Sigmoid colon (tissue), 6 donors: ENCODE measurements at regions not wholly inside any gene's neighbourhood (a gene's known extent, or its start where the extent isn't known, plus 50 kb on each side); places are given as distances from the start of the nearest gene placed in this dataset.

Experiments
- DNase-seq: peaks from one replicate; pipeline ENCODE4 v3.0.0-alpha.2; 2019
- H3K27ac ChIP-seq, 4 donors: fragments of 200-600 bp; sonication (generic); one replicate each; pipeline ENCODE4 v1.5.1; 2016 to 2019; ENCODE audit warnings: mild to moderate bottlenecking in 1 of 4
- H3K27me3 ChIP-seq, 3 donors: fragments of 200-600 bp; sonication (generic); one replicate each; pipeline ENCODE4 v1.5.1; 2019; ENCODE audit warnings: mild to moderate bottlenecking in 1 of 3
- H3K36me3 ChIP-seq, 4 donors: fragments of 200-600 bp; sonication (generic); one replicate each; pipeline ENCODE4 v1.5.1; 2016 to 2019
- H3K4me1 ChIP-seq, 4 donors: fragments of 200-600 bp; sonication (generic); one replicate each; pipeline ENCODE4 v1.5.1; 2017 to 2019
- H3K4me3 ChIP-seq, 4 donors: fragments of 200-600 bp; sonication (generic); one replicate each; pipeline ENCODE4 v1.5.1; 2017 to 2019; ENCODE audit warnings: mild to moderate bottlenecking in 2 of 4, moderate library complexity in 1 of 4
- H3K9me3 ChIP-seq, 4 donors: fragments of 200-600 bp in 3 of 4; sonication (generic) in 3 of 4; one replicate each; pipeline versions ENCODE4 v1.5.1 to v1.6.1; 2013 to 2019
- CTCF ChIP-seq, 4 experiments: fragments of 450-650 bp in 3 of 4; fragments of 200-600 bp in 1 of 4; IDR thresholded peaks; one replicate each; pipeline ENCODE4 v1.5.1; 2016 to 2019; ENCODE audit warnings: antibody characterized with exemption in 4 of 4, mild to moderate bottlenecking in 3 of 4, moderate library complexity in 2 of 4
- EP300 ChIP-seq, 4 donors: sonication (generic); formaldehyde crosslinking; IDR thresholded peaks; one replicate each; pipeline ENCODE4 v1.6.1; 2017; ENCODE audit warnings: antibody characterized with exemption in 4 of 4
- POLR2A ChIP-seq, 2 donors: fragments of 450-650 bp; IDR thresholded peaks; one replicate each; pipeline ENCODE4 v1.6.1; 2016; ENCODE audit warnings: antibody characterized with exemption in 2 of 2, mild to moderate bottlenecking in 2 of 2, moderate library complexity in 2 of 2
- POLR2AphosphoS5 ChIP-seq, 4 donors: sonication (generic); formaldehyde crosslinking; IDR thresholded peaks; one replicate each; pipeline ENCODE4 v1.6.1; 2017; ENCODE audit warnings: antibody characterized with exemption in 4 of 4
- WGBS, 2 donors: extraction: QIAGEN DNeasy Blood & Tissue Kit; methylation state at CpG; one replicate each; pipeline ENCODE4 v1.1.7; 2013; 5-methylcytosine and 5-hydroxymethylcytosine counted together
- intact Hi-C: fragments of 100-400 bp; cut with DNase I; formaldehyde crosslinking; loops from one replicate; pipeline ENCODE4 v1.15.1; 2023
- donor health status: healthy with polysubstance abuse.
- donor health status: healthy.

GRCh38 chr9:120009856-120010255 lies 570.1 kb downstream of the CDK5RAP2 start:
- Histone ChIP-seq H3K4me3 (no peak overlapping the region), H3K27ac (no peak overlapping the region), H3K9me3 (no peaks in the 10 kb centered on the region), H3K4me1 (no peaks in the 10 kb centered on the region), H3K27me3 (peaks cover 0 to 3% (median 0%) of the 10 kb centered on the region in 3 donors), H3K36me3 (no peaks in the 10 kb centered on the region)
- TF ChIP-seq CTCF (IDR thresholded peaks at IDR 0.05): no peak
- TF ChIP-seq POLR2A (IDR thresholded peaks at IDR 0.05): no peak
- no peak for TF ChIP-seq POLR2AphosphoS5 (IDR thresholded peaks at IDR 0.05)
- no peak for TF ChIP-seq EP300 (IDR thresholded peaks at IDR 0.05)
- intact Hi-C loops: no loop called here
- 27 to 55% methylated on average over 3 of the region's 3 CpGs for WGBS, 2 donors
- no peak for DNase-seq

- no peaks in the 10 kb centered on the region for H3K9me3 ChIP-seq
- intact Hi-C loops: no loop called here
- WGBS, 2 donors: 64 to 78% methylated on average over 7 of the region's 7 CpGs
Observed at GRCh38 chr9:120001536-120001935, 578.4 kb downstream of the CDK5RAP2 start.

GRCh38 chr9:119998614-119999013 lies 581.4 kb downstream of the CDK5RAP2 start:
- intact Hi-C loops: no loop called here
- Histone ChIP-seq H3K27ac (peak overlapping the region in 3 of 4 donors; percentile 20 to 52 (median 49)), H3K4me1 (peaks cover 0 to 13% (median 4%) of the 10 kb centered on the region in 4 donors), H3K9me3 (no peaks in the 10 kb centered on the region), H3K27me3 (no peaks in the 10 kb centered on the region), H3K4me3 (no peak overlapping the region), H3K36me3 (no peaks in the 10 kb centered on the region)
- no peak for DNase-seq
- WGBS, 2 donors: 31 to 46% methylated on average over 2 of the region's 2 CpGs
- TF ChIP-seq POLR2AphosphoS5 (IDR thresholded peaks at IDR 0.05) (peak in 1 of 4 donors; percentile 13), EP300 (IDR thresholded peaks at IDR 0.05) (no peak), POLR2A (IDR thresholded peaks at IDR 0.05) (no peak)

More at GRCh38 chr9:120001536-120001935, 578.4 kb downstream of the CDK5RAP2 start:
- TF ChIP-seq CTCF (IDR thresholded peaks at IDR 0.05) (no peak), POLR2A (IDR thresholded peaks at IDR 0.05) (no peak), POLR2AphosphoS5 (IDR thresholded peaks at IDR 0.05) (no peak), EP300 (IDR thresholded peaks at IDR 0.05) (no peak)
- peaks cover 0 to 13% (median 4%) of the 10 kb centered on the region in 4 donors for H3K4me1 ChIP-seq
- no peak overlapping the region for H3K4me3 ChIP-seq
- no peaks in the 10 kb centered on the region for H3K27me3 ChIP-seq
- no peaks in the 10 kb centered on the region for H3K36me3 ChIP-seq
- no peak overlapping the region for H3K27ac ChIP-seq
- DNase-seq: no peak

GRCh38 chr9:119991797-119992196 lies 588.2 kb downstream of the CDK5RAP2 start:
- Histone ChIP-seq H3K4me1 (no peaks in the 10 kb centered on the region), H3K27ac (no peak overlapping the region), H3K36me3 (no peaks in the 10 kb centered on the region), H3K27me3 (no peaks in the 10 kb centered on the region), H3K4me3 (no peak overlapping the region), H3K9me3 (no peaks in the 10 kb centered on the region)
- no peak for DNase-seq
- 67 to 74% methylated on average over 4 of the region's 4 CpGs for WGBS, 2 donors
- TF ChIP-seq POLR2AphosphoS5 (IDR thresholded peaks at IDR 0.05) (no peak), CTCF (IDR thresholded peaks at IDR 0.05) (no peak), POLR2A (IDR thresholded peaks at IDR 0.05) (no peak), EP300 (IDR thresholded peaks at IDR 0.05) (no peak)
- intact Hi-C loops: no loop called here

- TF ChIP-seq POLR2A (IDR thresholded peaks at IDR 0.05): no peak
- TF ChIP-seq EP300 (IDR thresholded peaks at IDR 0.05): no peak
- no peak for TF ChIP-seq CTCF (IDR thresholded peaks at IDR 0.05)
- no peak for TF ChIP-seq POLR2AphosphoS5 (IDR thresholded peaks at IDR 0.05)
- 77 to 88% methylated on average over 11 of the region's 11 CpGs for WGBS, 2 donors
- no peaks in the 10 kb centered on the region for H3K36me3 ChIP-seq
- H3K4me1 ChIP-seq: no peaks in the 10 kb centered on the region
- intact Hi-C loops: no loop called here
- no peak for DNase-seq
- no peaks in the 10 kb centered on the region for H3K27me3 ChIP-seq
- no peak overlapping the region for H3K27ac ChIP-seq
- no peak overlapping the region for H3K4me3 ChIP-seq
- H3K9me3 ChIP-seq: no peaks in the 10 kb centered on the region
Observed at GRCh38 chr9:119986713-119987112, 593.3 kb downstream of the CDK5RAP2 start.
